H1 (cell line): ENCODE measurements at regions not wholly inside any gene's neighbourhood (a gene's known extent, or its start where the extent isn't known, plus 50 kb on each side); places are given as distances from the start of the nearest gene placed in this dataset.
A peak's percentile ranks its signal among the peaks of the same experiment; 100 is the strongest.

ENCODE experiments used
- BCL11A ChIP-seq, 2 experiments: IDR thresholded peaks; one replicate each; pipeline ENCODE4 v1.6.1; 2011; ENCODE audit warnings: low read depth in 2 of 2, low read length in 2 of 2, mild to moderate bottlenecking in 2 of 2
- CHD2 ChIP-seq: IDR thresholded peaks from 2 replicates; pipeline ENCODE4 v1.6.1; 2012; ENCODE audit warnings: low read length, improper control_type of control experiment
- CTBP2 ChIP-seq: IDR thresholded peaks from 2 replicates; pipeline ENCODE4 v1.7.0; 2011; ENCODE audit warnings: borderline replicate concordance, mild to moderate bottlenecking, moderate library complexity, mixed read lengths, low read length; ENCODE audit not compliant: insufficient read depth, insufficient read length
- EP300 ChIP-seq, 2 experiments: IDR thresholded peaks; 1 replicate in 1 of 2; 2 replicates in 1 of 2; pipeline ENCODE4 v1.6.1; 2011 to 2012; ENCODE audit warnings: low read depth in 2 of 2, low read length in 2 of 2, mild to moderate bottlenecking in 2 of 2, borderline replicate concordance in 1 of 2, inconsistent platforms in 1 of 2, moderate library complexity in 1 of 2
- JUND ChIP-seq: IDR thresholded peaks from 2 replicates; pipeline ENCODE4 v1.6.1; 2011; ENCODE audit warnings: mild to moderate bottlenecking, improper control_type of control experiment, low read length
- MAFK ChIP-seq: IDR thresholded peaks from 2 replicates; pipeline ENCODE4 v1.6.1; 2012; ENCODE audit warnings: low read depth, mild to moderate bottlenecking, improper control_type of control experiment, low read length
- NRF1 ChIP-seq: IDR thresholded peaks from 2 replicates; pipeline ENCODE4 v1.6.1; 2011; ENCODE audit warnings: mild to moderate bottlenecking, low read depth, low read length, improper control_type of control experiment
- PHF8 ChIP-seq: fragments of 200-600 bp; sonication (generic); conservative IDR thresholded peaks from 2 replicates; pipeline ENCODE4 v1.7.1; 2012; ENCODE audit warnings: low read depth, mild to moderate bottlenecking, inconsistent platforms, low read length, moderate library complexity
- POLR2AphosphoS5 ChIP-seq: IDR thresholded peaks from 2 replicates; pipeline ENCODE4 v1.6.1; 2011; ENCODE audit warnings: low read depth, low read length
- RBBP5 ChIP-seq: IDR thresholded peaks from 2 replicates; pipeline ENCODE4 v1.7.1; 2012; ENCODE audit warnings: low read depth, mild to moderate bottlenecking, inconsistent platforms, low read length, moderate library complexity, borderline replicate concordance
- ZNF274 ChIP-seq: IDR thresholded peaks from 2 replicates; pipeline ENCODE4 v1.7.0; 2012; ENCODE audit warnings: low read length, borderline replicate concordance; ENCODE audit errors: extremely low read depth
- TF ChIP-seq, protein P1 (sequence below): IDR thresholded peaks from 2 replicates; pipeline ENCODE4 v1.6.1; 2012; ENCODE audit warnings: inconsistent platforms
- TF ChIP-seq, protein P2 (sequence below): IDR thresholded peaks from 2 replicates; pipeline ENCODE4 v1.6.1; 2012; ENCODE audit warnings: inconsistent platforms

- TF ChIP-seq MAFK (no peak), JUND (no peak), RBBP5 (peak; percentile 72; the same call in 1 of the 2 replicates), CTBP2 (peak; percentile 91), POLR2AphosphoS5 (no peak), BCL11A (IDR thresholded peaks at IDR 0.05; ENCODE audit: low read depth in 2 of 2, low read length in 2 of 2) (no peak), CHD2 (no peak), NRF1 (no peak), ZNF274 (no peak), EP300 (IDR thresholded peaks at IDR 0.05; ENCODE audit: borderline replicate concordance in 1 of 2, low read depth in 2 of 2, low read length in 2 of 2) (peak in 1 of 2 experiments; percentile 69; a peak in 1 of 3 replicates), PHF8 (no peak; the same call in none of the 2 replicates)
- TF ChIP-seq, protein P1, sequence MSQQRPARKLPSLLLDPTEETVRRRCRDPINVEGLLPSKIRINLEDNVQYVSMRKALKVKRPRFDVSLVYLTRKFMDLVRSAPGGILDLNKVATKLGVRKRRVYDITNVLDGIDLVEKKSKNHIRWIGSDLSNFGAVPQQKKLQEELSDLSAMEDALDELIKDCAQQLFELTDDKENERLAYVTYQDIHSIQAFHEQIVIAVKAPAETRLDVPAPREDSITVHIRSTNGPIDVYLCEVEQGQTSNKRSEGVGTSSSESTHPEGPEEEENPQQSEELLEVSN, result peak; percentile 68
- TF ChIP-seq, protein P2, sequence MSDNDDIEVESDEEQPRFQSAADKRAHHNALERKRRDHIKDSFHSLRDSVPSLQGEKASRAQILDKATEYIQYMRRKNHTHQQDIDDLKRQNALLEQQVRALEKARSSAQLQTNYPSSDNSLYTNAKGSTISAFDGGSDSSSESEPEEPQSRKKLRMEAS, result peak; percentile 81
These were observed 71.0 kb downstream of the SOX4 start (continued) for GRCh38 chr6:21664314-21665109.
